ENCODE measurements at regions not wholly inside any gene's neighbourhood (a gene's known extent, or its start where the extent isn't known, plus 50 kb on each side); places are given as distances from the start of the nearest gene placed in this dataset.

GRCh38 chr1:69148731-69149130 lies 419.0 kb upstream of the LRRC7 start:
- TF ChIP-seq CTCF (IDR thresholded peaks at IDR 0.05; ENCODE audit: insufficient read depth, low read length) (no peak), GABPA (IDR thresholded peaks at IDR 0.05; ENCODE audit: low read depth) (no peak)

Measured in HL-60 (cell line).